Inflammatory macrophage treated with lipopolysaccharide for 4 hours (primary cell): ENCODE measurements at regions not wholly inside any gene's neighbourhood (a gene's known extent, or its start where the extent isn't known, plus 50 kb on each side); places are given as distances from the start of the nearest gene placed in this dataset.

Experiments
- DNase-seq: peaks from one replicate; pipeline ENCODE4 v3.0.0-alpha.2; 2020

GRCh38 chr4:124409044-124409443 is 303.5 kb downstream of the ANKRD50 start:
- no peak for DNase-seq

DNA sequence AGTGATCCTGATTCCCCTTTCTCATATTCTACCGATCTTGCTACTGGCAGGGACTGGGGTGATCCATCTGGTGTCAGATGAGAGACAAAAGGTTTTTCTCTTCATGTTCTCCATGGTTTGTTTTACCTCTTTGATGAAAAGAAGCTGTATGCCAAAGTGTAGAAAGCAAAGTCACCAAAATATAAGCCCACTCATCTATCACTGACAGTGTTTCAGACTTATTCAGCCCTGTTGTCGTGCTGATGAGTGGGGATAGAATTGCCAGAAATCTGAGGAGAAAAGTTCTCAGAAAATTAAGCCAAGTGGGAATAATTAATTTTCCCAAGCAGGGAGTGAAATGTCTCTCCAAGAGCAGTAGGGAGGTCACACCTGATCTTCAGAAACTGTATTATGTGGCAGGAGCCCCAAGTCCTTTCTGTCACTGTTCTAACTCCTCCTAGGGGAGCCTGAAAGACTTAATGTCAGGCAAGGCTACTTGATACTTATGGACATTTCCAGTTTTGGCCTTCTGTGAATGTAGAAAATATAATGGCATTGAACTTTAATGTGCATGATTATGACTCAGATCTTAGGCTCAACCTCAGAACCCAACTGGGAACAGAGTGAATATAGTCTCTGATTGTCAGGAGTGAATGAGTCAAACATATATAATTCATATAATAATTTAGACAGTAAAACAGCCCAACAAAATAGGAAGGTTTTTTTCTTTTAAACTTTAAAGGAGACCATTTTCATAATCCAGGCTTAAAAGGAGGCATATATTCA is 298.1 kb downstream of the ANKRD50 start:
- DNase-seq = no peak

GRCh38 chr4:124415146-124415545 is 297.4 kb downstream of the ANKRD50 start:
- DNase-seq = no peak

- DNase-seq = no peak
Measured at GRCh38 chr4:124417371-124417770, 295.2 kb downstream of the ANKRD50 start.

DNA sequence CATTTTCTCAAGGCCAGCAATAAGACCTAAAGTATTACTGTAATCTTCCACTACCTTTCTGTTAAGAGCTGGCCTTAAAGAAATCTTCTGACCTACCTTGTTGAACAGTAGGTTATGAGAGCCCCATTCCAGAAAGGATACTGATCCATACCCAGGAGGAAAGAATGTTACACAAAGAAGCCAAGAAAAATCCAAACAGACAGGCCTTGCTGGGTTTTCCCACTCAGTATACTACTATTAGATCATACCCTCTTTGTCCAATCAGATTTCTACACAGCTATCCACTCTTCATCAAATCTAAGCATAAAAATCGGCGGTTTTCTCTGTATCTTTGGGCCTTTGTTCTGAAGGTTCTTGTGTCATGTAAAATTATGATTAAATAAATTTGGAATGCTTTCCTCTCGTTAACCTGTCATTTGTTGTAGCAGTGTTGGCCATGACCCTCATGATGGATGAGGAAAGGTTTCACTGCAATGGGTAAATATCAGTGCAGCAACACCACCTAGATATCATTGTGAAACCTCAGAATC is 292.3 kb downstream of the ANKRD50 start:
- DNase-seq = no peak

DNA sequence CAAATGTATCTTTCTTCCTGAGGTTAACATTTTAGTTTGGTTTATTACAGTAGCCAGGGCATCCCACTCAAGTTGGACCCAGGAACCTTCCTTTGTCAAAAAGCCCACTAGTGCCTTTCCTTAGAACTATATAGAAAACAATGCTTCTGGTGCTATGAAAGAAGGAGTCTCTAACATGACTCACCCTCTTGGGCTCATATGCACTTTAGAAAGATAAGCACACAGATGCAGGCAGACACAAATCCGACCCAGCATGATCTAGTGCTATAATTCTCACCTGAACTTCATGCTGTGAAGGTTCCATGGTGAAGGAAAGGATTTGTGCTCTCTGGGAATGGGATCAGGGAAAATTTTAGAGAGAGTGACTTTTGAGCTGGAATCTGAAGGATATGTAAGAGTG is 289.4 kb downstream of the ANKRD50 start:
- no peak for DNase-seq

- DNase-seq = no peak
Measured at GRCh38 chr4:124426279-124426678, 286.3 kb downstream of the ANKRD50 start.

DNA sequence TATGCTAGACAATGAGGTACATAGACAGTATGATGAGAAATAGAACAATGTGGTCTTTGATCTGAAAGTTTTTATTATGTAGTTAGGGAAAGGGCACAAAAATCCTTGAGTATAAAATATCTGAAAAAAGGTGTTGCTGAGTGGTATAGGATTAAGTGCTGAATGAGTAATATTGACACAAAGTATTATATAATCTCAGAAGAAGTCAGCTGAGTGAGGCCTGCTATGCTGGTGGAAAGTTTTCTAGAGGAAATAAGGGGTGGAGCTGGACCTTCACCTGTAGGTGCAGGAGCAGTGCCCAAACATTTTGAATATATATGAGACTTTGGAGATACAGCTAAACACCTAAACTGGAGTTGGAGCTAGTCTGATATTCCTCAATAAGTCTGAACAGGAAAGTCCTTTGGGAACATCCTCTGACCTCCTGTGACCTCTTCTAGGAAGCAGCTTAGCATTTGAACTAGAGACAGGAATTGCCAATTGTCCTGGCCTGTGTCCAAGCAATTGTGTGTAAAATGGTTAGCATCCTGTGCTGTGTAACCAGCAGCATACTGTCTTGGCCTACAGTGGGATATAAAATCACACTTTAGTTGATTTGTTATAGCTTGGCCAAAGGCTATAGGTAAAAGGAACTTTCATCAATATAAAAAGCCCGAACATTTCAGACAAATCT is 285.3 kb downstream of the ANKRD50 start:
- DNase-seq = no peak

GRCh38 chr4:124428648-124429047 is 283.9 kb downstream of the ANKRD50 start:
- no peak for DNase-seq

- no peak for DNase-seq
Measured at GRCh38 chr4:124429746-124430250, 282.7 kb downstream of the ANKRD50 start.

DNA sequence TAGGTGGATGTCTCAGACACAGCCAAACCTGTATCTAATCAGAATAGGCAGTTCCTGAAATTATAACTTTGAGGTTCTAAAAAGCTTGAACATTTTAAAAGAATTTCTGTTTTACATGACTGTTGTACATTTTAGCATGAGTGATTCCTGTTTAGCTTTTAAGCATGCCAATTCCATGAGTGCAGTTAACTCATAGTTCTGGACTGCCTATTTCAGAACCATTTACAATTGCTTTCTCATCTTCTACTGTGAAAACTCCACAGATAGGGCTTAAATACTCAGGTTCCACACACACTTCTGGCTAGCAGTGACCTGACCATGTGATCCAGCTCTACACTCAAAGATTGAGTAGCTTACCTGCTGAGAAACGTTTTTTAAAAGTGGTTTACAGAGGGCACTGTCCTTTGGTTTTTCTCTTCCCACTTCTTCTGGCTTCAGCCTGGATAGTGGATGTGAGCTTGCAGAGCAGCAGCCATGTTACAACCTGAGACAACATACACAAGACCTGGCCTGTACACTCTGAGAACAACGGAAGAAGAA is 280.8 kb downstream of the ANKRD50 start:
- no peak for DNase-seq

GRCh38 chr4:124432500-124432899 is 280.0 kb downstream of the ANKRD50 start:
- DNase-seq = no peak

- no peak for DNase-seq
Measured at GRCh38 chr4:124433044-124433443, 279.5 kb downstream of the ANKRD50 start.

DNA sequence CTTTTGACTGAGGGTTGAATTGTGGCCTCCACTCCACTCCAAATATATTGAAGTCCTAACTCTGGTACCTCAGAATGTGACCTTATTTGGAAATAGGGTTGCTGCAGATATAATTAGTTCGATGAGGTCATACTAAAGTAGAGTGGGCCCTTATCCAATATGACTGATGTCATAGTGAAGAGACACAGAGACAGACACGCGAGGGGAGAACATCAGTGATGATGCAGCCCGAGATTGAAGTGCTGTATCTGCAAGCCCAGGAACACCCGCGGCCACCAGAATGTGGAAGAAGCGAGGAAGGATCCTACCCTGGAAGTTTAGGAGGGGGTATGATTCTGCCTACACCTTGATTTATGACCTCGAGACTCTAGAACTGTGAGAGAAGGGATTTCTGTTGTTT is 279.0 kb downstream of the ANKRD50 start:
- no peak for DNase-seq

- no peak for DNase-seq
Measured at GRCh38 chr4:124435274-124435950, 277.1 kb downstream of the ANKRD50 start.

DNA sequence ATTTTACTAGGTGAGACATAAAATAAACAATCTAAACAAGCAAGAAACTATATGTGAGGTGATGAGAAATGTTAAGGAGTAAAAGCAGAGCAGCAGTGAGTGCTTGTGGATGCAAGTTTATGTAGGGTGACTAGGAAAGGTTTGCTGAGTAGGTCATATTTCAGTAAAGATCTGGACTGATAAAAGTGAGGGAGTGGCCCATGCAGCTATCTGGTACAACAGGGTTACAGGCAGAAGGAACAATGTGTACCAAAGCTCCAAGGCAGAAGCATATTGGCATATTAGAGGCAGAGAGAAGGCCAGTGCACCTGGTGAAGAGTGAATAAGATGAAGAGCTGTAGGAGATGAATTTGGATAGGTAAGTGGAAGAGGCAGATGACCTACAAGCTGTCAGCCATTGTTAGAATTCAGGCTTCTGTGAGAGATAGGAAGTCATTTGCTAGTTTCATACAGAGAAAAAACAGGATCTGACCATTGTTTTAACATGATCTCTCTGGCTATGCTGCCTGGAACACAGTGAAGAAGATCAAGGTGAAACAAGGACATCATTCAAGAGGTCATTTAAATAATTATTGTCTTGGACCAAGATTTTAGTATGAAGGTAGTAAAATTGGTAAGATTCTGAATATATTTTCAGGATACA is 274.6 kb downstream of the ANKRD50 start:
- no peak for DNase-seq

- DNase-seq = no peak
Measured at GRCh38 chr4:124445071-124445470, 267.5 kb downstream of the ANKRD50 start.

- DNase-seq = no peak
Measured at GRCh38 chr4:124449881-124450280, 262.7 kb downstream of the ANKRD50 start.

DNA sequence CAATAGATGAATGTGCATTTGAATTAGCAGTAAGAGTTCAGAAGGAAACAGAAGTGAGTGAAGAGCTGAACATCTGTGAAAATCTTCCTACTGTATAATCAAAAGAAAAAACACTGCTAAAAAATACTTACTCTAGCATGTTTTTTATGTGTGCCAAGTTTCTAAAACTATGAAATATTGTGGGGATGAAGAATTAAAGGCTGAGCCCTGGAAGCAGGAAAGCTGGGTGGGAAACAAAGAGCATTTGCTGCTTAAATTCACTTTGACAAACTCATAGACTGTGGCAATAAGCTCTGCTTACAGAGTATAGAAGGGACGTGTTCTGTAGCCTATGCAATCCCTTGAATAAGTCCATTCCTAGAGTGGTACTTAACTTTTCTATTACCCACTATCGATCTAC is 261.7 kb downstream of the ANKRD50 start:
- no peak for DNase-seq

- DNase-seq = no peak
Measured at GRCh38 chr4:124454772-124455270, 257.7 kb downstream of the ANKRD50 start.

GRCh38 chr4:124455671-124456070 is 256.9 kb downstream of the ANKRD50 start:
- DNase-seq = no peak

DNA sequence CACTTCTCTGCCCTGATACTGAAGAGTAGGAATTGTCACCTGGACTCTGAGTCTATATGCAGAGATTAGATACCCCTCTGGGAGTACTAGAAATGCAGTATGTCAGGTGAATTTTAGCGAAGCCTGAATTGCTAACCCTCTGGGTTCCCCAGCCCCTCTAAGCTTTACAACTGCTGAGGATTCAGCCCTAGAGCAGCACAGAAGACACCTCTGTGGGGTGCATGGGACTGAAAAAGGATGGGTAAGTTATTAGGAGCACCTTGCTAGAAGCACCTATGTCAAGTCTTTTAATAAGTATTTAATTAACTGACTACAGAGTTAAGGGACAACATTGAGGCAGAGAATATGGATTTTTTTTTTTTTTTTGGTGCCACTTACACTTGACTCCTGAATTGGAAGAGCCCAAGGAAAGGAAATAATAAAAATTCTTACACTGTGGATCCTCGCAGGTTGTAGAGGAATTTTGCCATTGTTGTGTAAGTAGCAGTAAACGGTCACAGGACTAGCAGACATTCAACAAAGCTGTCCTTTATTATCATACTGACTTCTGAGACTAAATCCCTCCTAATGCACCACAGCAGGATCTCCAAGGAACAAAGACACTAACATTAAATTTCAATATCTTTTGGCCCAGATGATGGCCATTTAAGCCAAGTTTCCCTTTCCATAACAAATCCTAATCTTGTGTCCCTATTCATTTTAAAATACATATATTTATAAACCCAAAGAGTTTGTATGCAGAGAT is 253.2 kb downstream of the ANKRD50 start:
- DNase-seq = no peak
